ENCODE measurements at regions not wholly inside any gene's neighbourhood (a gene's known extent, or its start where the extent isn't known, plus 50 kb on each side); places are given as distances from the start of the nearest gene placed in this dataset.

- Histone ChIP-seq H3K27me3 (ENCODE audit: control insufficient read depth, extremely low read depth, insufficient read depth, low read length) (no peaks in the 10 kb centered on the region), H3K4me1 (ENCODE audit: control insufficient read depth, extremely low read depth, insufficient read depth, low read length) (no peaks in the 10 kb centered on the region), H3K4me2 (ENCODE audit: control insufficient read depth, extremely low read depth, insufficient read depth, low read depth, low read length) (no peak overlapping the region), H3K79me2 (ENCODE audit: control insufficient read depth, insufficient read depth, low read length) (no peaks in the 10 kb centered on the region), H3K9ac (ENCODE audit: control insufficient read depth, extremely low read depth, insufficient read depth, low read length) (no peak overlapping the region), H3K36me3 (ENCODE audit: control insufficient read depth in 2 of 2, extremely low read depth in 1 of 2, insufficient read depth in 2 of 2, low read length in 2 of 2) (no peaks in the 10 kb centered on the region), H3K4me3 (ENCODE audit: control insufficient read depth in 2 of 3, extremely low read depth in 1 of 3, insufficient read depth in 2 of 3, low read depth in 1 of 3, low read length in 3 of 3) (no peak overlapping the region), H3K9me3 (ENCODE audit: control insufficient read depth, low read depth, low read length) (no peaks in the 10 kb centered on the region), H2AFZ (ENCODE audit: control insufficient read depth, low read length) (no peak overlapping the region), H4K20me1 (ENCODE audit: control insufficient read depth, extremely low read depth, insufficient read depth, low read length) (no peaks in the 10 kb centered on the region), H3K9me1 (ENCODE audit: control insufficient read depth, extremely low read depth, insufficient read depth, low read length) (no peaks in the 10 kb centered on the region), H3K27ac (ENCODE audit: control insufficient read depth, insufficient read depth, low read length) (no peak overlapping the region)
- dilution Hi-C loops (cut with MboI; ENCODE audit: extremely low pct_ligation_motif_present, low sequenced_read_pairs): no loop called here
- TF ChIP-seq EZH2 (IDR thresholded peaks at IDR 0.05; ENCODE audit: low read length) (no peak), CTCF (optimal IDR thresholded peaks at IDR 0.05 in 1 of 3, IDR thresholded peaks at IDR 0.05 in 1 of 3, conservative IDR thresholded peaks at IDR 0.05 in 1 of 3; ENCODE audit: extremely low read depth in 1 of 3, insufficient read depth in 2 of 3, low read length in 3 of 3) (no peak)
- no peak for DNase-seq (ENCODE audit: low read depth, low spot score)
- no peak for FAIRE-seq
Measured at GRCh38 chr5:158502686-158503085, 597.0 kb downstream of the EBF1 start.

- no peaks in the 10 kb centered on the region for H3K4me1 ChIP-seq (ENCODE audit: control insufficient read depth, extremely low read depth, insufficient read depth, low read length)
- H3K27me3 ChIP-seq (ENCODE audit: control insufficient read depth, extremely low read depth, insufficient read depth, low read length): no peaks in the 10 kb centered on the region
- no peak for FAIRE-seq
- H3K9me1 ChIP-seq (ENCODE audit: control insufficient read depth, extremely low read depth, insufficient read depth, low read length): no peaks in the 10 kb centered on the region
- no peak overlapping the region for H2AFZ ChIP-seq (ENCODE audit: control insufficient read depth, low read length)
- no peak for DNase-seq (ENCODE audit: low read depth, low spot score)
- H3K4me2 ChIP-seq (ENCODE audit: control insufficient read depth, extremely low read depth, insufficient read depth, low read depth, low read length): no peak overlapping the region
- H3K9ac ChIP-seq (ENCODE audit: control insufficient read depth, extremely low read depth, insufficient read depth, low read length): no peak overlapping the region
- no peaks in the 10 kb centered on the region for H3K79me2 ChIP-seq (ENCODE audit: control insufficient read depth, insufficient read depth, low read length)
- H4K20me1 ChIP-seq (ENCODE audit: control insufficient read depth, extremely low read depth, insufficient read depth, low read length): no peaks in the 10 kb centered on the region
- TF ChIP-seq CTCF (optimal IDR thresholded peaks at IDR 0.05 in 1 of 3, IDR thresholded peaks at IDR 0.05 in 1 of 3, conservative IDR thresholded peaks at IDR 0.05 in 1 of 3; ENCODE audit: extremely low read depth in 1 of 3, insufficient read depth in 2 of 3, low read length in 3 of 3) (no peak), EZH2 (IDR thresholded peaks at IDR 0.05; ENCODE audit: low read length) (no peak)
- no peaks in the 10 kb centered on the region for H3K36me3 ChIP-seq (ENCODE audit: control insufficient read depth in 2 of 2, extremely low read depth in 1 of 2, insufficient read depth in 2 of 2, low read length in 2 of 2)
- H3K9me3 ChIP-seq (ENCODE audit: control insufficient read depth, low read depth, low read length): no peaks in the 10 kb centered on the region
- no peak overlapping the region for H3K4me3 ChIP-seq (ENCODE audit: control insufficient read depth in 2 of 3, extremely low read depth in 1 of 3, insufficient read depth in 2 of 3, low read depth in 1 of 3, low read length in 3 of 3)
- no peak overlapping the region for H3K27ac ChIP-seq (ENCODE audit: control insufficient read depth, insufficient read depth, low read length)
- dilution Hi-C loops (cut with MboI; ENCODE audit: extremely low pct_ligation_motif_present, low sequenced_read_pairs): no loop called here
Measured at GRCh38 chr5:158499892-158500418, 599.8 kb downstream of the EBF1 start.

Data from keratinocyte (primary cell).